Transverse colon (tissue), 4 donors: ENCODE measurements at regions not wholly inside any gene's neighbourhood (a gene's known extent, or its start where the extent isn't known, plus 50 kb on each side); places are given as distances from the start of the nearest gene placed in this dataset.

Experiments
- POLR2AphosphoS5 ChIP-seq, 3 donors: sonication (generic); formaldehyde crosslinking; IDR thresholded peaks; one replicate each; pipeline ENCODE4 v1.6.1; 2016; ENCODE audit warnings: antibody characterized with exemption in 3 of 3
- TF ChIP-seq, protein P1 (sequence below), 5 experiments: fragments of 200-600 bp in 3 of 5; fragments of 450-650 bp in 2 of 5; sonication (generic) in 3 of 5; IDR thresholded peaks; 1 replicate in 2 of 5; 2 replicates in 3 of 5; pipeline ENCODE4 v1.5.1; 2016 to 2017; ENCODE audit warnings: antibody characterized with exemption in 5 of 5, inconsistent platforms in 3 of 5, mild to moderate bottlenecking in 2 of 5, moderate library complexity in 1 of 5

DNA sequence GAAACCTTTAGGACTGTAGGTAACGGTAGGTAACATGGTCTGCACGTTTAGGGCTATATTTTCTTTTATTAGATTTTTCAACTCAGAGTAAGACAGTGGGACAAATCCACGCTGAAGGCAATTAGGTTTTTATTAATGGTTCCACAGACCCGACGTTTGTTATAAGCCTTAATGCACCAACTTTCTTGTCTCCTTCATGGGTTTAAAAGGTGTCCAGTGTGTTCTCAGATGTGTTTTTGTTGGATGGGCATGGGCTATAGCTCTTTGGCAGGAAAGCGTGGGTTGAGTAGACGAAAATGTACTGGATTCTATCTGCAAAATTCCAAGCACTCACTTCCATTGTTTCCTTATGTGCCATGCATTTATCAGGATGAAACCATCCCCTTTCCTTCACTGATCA, 88.0 kb upstream of the SIM2 start:
- TF ChIP-seq, protein P1, sequence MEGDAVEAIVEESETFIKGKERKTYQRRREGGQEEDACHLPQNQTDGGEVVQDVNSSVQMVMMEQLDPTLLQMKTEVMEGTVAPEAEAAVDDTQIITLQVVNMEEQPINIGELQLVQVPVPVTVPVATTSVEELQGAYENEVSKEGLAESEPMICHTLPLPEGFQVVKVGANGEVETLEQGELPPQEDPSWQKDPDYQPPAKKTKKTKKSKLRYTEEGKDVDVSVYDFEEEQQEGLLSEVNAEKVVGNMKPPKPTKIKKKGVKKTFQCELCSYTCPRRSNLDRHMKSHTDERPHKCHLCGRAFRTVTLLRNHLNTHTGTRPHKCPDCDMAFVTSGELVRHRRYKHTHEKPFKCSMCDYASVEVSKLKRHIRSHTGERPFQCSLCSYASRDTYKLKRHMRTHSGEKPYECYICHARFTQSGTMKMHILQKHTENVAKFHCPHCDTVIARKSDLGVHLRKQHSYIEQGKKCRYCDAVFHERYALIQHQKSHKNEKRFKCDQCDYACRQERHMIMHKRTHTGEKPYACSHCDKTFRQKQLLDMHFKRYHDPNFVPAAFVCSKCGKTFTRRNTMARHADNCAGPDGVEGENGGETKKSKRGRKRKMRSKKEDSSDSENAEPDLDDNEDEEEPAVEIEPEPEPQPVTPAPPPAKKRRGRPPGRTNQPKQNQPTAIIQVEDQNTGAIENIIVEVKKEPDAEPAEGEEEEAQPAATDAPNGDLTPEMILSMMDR (IDR thresholded peaks at IDR 0.05), result no peak
- TF ChIP-seq POLR2AphosphoS5 (IDR thresholded peaks at IDR 0.05), result no peak
